Stimulated activated CD4-positive, alpha-beta T cell treated with anti-CD3 and anti-CD28 coated beads, Interleukin-4, amount 100 ng/mL, for 4 hours (primary cell): ENCODE measurements at regions not wholly inside any gene's neighbourhood (a gene's known extent, or its start where the extent isn't known, plus 50 kb on each side); places are given as distances from the start of the nearest gene placed in this dataset.

ENCODE experiments used
- DNase-seq, 2 experiments: peaks; one replicate each; pipeline ENCODE4 v3.0.0-alpha.2; 2020

- no peak for DNase-seq
These were observed 126.2 kb upstream of the UGT8 start for GRCh38 chr4:114472269-114473032.

GRCh38 chr4:114474188-114474800 is 124.3 kb upstream of the UGT8 start:
- no peak for DNase-seq

- no peak for DNase-seq
These were observed 122.3 kb upstream of the UGT8 start for GRCh38 chr4:114476310-114476709.

GRCh38 chr4:114479595-114479994 is 119.0 kb upstream of the UGT8 start:
- no peak for DNase-seq

- DNase-seq = no peak
These were observed 116.8 kb upstream of the UGT8 start for GRCh38 chr4:114481856-114482255.

GRCh38 chr4:114487101-114487500 is 111.5 kb upstream of the UGT8 start:
- DNase-seq = no peak

GRCh38 chr4:114488301-114488982 is 110.2 kb upstream of the UGT8 start:
- DNase-seq = no peak

GRCh38 chr4:114494246-114494803 is 104.3 kb upstream of the UGT8 start:
- DNase-seq = no peak

GRCh38 chr4:114495471-114495928 is 103.1 kb upstream of the UGT8 start:
- no peak for DNase-seq

GRCh38 chr4:114497116-114497515 is 101.5 kb upstream of the UGT8 start:
- DNase-seq = no peak

GRCh38 chr4:114509340-114509739 is 89.3 kb upstream of the UGT8 start:
- DNase-seq = no peak

- no peak for DNase-seq
These were observed 85.9 kb upstream of the UGT8 start for GRCh38 chr4:114512595-114513295.

- no peak for DNase-seq
These were observed 79.2 kb upstream of the UGT8 start for GRCh38 chr4:114519368-114519767.

GRCh38 chr4:114527170-114527569 is 71.4 kb upstream of the UGT8 start:
- DNase-seq = no peak

GRCh38 chr4:114527637-114528036 is 71.0 kb upstream of the UGT8 start:
- no peak for DNase-seq

GRCh38 chr4:114535725-114536124 is 62.9 kb upstream of the UGT8 start:
- no peak for DNase-seq

- DNase-seq = no peak
These were observed 61.3 kb upstream of the UGT8 start for GRCh38 chr4:114537352-114537751.

GRCh38 chr4:114538012-114538617 is 60.5 kb upstream of the UGT8 start:
- DNase-seq = no peak

GRCh38 chr4:114539985-114540384 is 58.6 kb upstream of the UGT8 start:
- DNase-seq = no peak

- DNase-seq = no peak
These were observed 51.1 kb upstream of the UGT8 start for GRCh38 chr4:114547340-114548134.
